ENCODE measurements at regions not wholly inside any gene's neighbourhood (a gene's known extent, or its start where the extent isn't known, plus 50 kb on each side); places are given as distances from the start of the nearest gene placed in this dataset.

DNA sequence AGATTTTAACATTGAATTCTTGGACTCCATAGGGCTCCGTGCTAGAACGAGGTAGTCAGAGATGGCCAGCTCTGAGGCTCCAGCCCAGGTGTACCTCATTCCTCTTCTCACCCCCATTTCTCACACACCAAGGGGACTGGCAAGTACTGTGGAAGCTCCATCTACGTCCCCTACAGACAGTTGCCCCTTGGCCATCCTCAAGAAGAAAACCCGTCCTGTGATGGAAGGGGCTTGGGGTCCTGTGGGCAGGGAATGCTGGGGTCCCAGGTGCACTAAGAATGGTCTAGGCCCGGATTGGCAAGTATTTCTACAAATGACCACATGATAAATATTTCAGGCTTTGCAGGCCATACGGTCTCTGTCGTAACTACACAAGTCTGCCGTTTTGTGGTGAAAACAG, 110.3 kb downstream of the PDCL3 start:
- TF ChIP-seq, protein P1, sequence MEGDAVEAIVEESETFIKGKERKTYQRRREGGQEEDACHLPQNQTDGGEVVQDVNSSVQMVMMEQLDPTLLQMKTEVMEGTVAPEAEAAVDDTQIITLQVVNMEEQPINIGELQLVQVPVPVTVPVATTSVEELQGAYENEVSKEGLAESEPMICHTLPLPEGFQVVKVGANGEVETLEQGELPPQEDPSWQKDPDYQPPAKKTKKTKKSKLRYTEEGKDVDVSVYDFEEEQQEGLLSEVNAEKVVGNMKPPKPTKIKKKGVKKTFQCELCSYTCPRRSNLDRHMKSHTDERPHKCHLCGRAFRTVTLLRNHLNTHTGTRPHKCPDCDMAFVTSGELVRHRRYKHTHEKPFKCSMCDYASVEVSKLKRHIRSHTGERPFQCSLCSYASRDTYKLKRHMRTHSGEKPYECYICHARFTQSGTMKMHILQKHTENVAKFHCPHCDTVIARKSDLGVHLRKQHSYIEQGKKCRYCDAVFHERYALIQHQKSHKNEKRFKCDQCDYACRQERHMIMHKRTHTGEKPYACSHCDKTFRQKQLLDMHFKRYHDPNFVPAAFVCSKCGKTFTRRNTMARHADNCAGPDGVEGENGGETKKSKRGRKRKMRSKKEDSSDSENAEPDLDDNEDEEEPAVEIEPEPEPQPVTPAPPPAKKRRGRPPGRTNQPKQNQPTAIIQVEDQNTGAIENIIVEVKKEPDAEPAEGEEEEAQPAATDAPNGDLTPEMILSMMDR (IDR thresholded peaks at IDR 0.05; ENCODE audit: low read depth, low read length): no peak
- TF ChIP-seq POLR2A (IDR thresholded peaks at IDR 0.05; ENCODE audit: extremely low read depth, insufficient read length) (no peak), MYC (IDR thresholded peaks at IDR 0.05; ENCODE audit: low read depth, low read length) (no peak), MAX (IDR thresholded peaks at IDR 0.05; ENCODE audit: low read depth, low read length) (no peak)
- H3K4me3 ChIP-seq (ENCODE audit: low read depth, low read length): no peak overlapping the region
- DNase-seq (ENCODE audit: low read depth): no peak

DNA sequence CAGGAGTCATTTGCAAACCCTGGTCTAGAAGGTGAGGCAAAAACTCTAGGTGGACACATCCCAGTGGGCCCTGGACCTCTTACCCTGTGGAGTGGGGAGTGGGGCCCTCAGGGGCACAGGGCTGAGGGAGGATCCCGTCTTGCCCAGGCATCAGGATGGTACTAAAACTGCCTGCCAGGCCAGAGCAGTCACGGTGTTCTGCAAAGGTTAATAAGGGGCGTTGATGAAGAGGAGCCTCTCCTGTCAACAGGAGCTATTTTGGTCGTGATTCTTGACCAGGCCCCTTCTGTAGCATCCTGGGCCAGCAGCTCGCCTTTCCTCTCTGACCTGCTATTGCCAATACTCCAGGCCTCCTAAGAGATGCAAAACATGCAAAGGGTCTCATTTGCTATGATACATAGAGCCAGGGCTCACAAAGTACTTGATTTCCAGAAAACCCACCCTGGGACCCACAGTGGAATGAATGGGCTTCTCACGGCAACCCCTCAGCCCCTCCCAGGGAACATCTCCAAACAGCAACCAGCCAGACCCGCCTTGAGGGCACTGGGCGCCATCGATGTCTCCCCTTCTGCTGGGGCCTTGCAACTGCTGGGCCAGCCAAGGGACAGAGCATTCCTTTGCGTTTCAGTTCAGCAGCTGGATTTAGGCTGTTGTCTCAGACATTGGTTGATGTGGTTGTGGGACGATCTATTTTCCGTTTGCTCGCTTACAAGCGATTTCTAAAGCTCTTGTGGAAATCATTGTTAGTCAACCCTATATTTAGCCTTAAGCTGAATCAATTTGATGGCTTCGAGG, 111.1 kb downstream of the PDCL3 start:
- DNase-seq (ENCODE audit: low read depth): no peak

DNA sequence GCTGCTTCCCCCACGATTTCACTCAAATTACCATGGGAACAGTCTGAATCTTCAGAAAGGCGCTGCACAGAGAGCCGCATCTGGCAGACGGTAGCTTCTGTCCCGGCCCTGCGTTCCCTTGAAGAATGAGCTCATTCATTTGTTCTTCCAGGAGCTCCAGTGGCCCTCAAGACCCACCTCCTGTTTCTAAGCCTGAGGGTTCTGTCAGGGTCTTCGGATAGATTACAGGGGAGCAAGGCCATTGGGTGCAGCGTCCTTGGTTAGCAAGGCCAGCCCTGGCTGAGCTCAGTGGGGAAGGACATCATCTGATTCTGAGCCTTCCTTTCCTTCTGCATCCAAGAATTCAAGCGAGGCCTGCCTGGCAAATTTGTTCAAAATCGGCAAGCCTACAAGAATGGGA, 111.9 kb downstream of the PDCL3 start:
- no peak for TF ChIP-seq POLR2A (IDR thresholded peaks at IDR 0.05; ENCODE audit: extremely low read depth, insufficient read length)
- TF ChIP-seq, protein P1 (IDR thresholded peaks at IDR 0.05; ENCODE audit: low read depth, low read length): no peak
- no peak for DNase-seq (ENCODE audit: low read depth)
- H3K4me3 ChIP-seq (ENCODE audit: low read depth, low read length): no peak overlapping the region

More for the DNA sequence above, 111.1 kb downstream of the PDCL3 start:
- TF ChIP-seq POLR2A (IDR thresholded peaks at IDR 0.05; ENCODE audit: extremely low read depth, insufficient read length) (no peak), MYC (IDR thresholded peaks at IDR 0.05; ENCODE audit: low read depth, low read length) (no peak), MAX (IDR thresholded peaks at IDR 0.05; ENCODE audit: low read depth, low read length) (no peak)
- TF ChIP-seq, protein P1 (IDR thresholded peaks at IDR 0.05; ENCODE audit: low read depth, low read length): no peak
- H3K4me3 ChIP-seq (ENCODE audit: low read depth, low read length): no peak overlapping the region

DNA sequence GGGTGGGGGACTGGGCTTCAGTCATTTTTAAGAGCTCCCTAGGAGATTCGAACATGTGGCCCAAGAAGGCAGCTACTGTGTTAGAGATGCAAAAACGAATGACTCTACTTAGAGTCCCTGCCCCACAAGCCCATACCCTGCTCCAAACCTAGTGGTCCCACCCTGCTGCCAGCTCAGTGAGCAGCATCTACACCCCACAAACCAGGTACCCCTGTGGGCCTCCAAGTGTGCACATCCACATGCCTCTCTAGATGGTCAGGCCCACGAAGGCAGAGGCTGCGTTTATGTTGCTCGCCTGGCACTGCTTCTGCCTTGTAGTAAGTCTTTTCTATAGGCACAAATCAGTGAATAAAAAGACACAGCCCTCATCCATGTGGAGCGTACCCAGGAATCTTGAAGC, 112.6 kb downstream of the PDCL3 start:
- no peak overlapping the region for H3K4me3 ChIP-seq (ENCODE audit: low read depth, low read length)
- TF ChIP-seq, protein P1 (IDR thresholded peaks at IDR 0.05; ENCODE audit: low read depth, low read length): no peak
- TF ChIP-seq MAX (IDR thresholded peaks at IDR 0.05; ENCODE audit: low read depth, low read length) (no peak), MYC (IDR thresholded peaks at IDR 0.05; ENCODE audit: low read depth, low read length) (no peak), POLR2A (IDR thresholded peaks at IDR 0.05; ENCODE audit: extremely low read depth, insufficient read length) (no peak)
- DNase-seq (ENCODE audit: low read depth): no peak

DNA sequence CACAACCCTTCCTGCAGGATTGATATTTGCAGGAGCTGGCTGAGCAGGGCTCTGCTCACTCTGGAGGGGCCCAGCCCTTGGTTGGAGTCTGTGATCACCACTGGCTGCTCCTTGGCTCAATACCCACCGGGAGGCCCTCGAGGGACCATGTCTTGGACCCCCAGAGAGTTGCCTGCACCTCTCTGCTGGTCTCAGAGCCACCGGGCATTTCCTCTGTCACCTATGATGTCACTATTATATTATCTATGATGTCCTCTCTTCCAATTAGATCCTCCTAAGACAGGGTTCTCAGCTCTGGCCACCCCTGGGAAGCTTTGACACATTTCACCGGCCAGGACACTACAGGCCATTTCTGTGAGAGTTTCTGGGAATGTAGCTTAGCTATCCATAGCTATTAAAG, 113.1 kb downstream of the PDCL3 start:
- TF ChIP-seq, protein P1 (IDR thresholded peaks at IDR 0.05; ENCODE audit: low read depth, low read length): no peak
- TF ChIP-seq POLR2A (IDR thresholded peaks at IDR 0.05; ENCODE audit: extremely low read depth, insufficient read length): no peak
- TF ChIP-seq MYC (IDR thresholded peaks at IDR 0.05; ENCODE audit: low read depth, low read length): no peak
- TF ChIP-seq MAX (IDR thresholded peaks at IDR 0.05; ENCODE audit: low read depth, low read length): no peak
- no peak for DNase-seq (ENCODE audit: low read depth)
- no peak overlapping the region for H3K4me3 ChIP-seq (ENCODE audit: low read depth, low read length)

Measured in NB4 (cell line).